ENCODE measurements at regions not wholly inside any gene's neighbourhood (a gene's known extent, or its start where the extent isn't known, plus 50 kb on each side); places are given as distances from the start of the nearest gene placed in this dataset.

- no peak overlapping the region for H3K4me3 ChIP-seq (replicated peaks; ENCODE audit: insufficient read depth, low read length)
- no peak for TF ChIP-seq GABPA (IDR thresholded peaks at IDR 0.05; ENCODE audit: low read depth)
- TF ChIP-seq CTCF (IDR thresholded peaks at IDR 0.05; ENCODE audit: insufficient read depth, low read length) = no peak
- TF ChIP-seq REST (IDR thresholded peaks at IDR 0.05; ENCODE audit: insufficient replicate concordance, low read depth) = no peak
- TF ChIP-seq SPI1 (IDR thresholded peaks at IDR 0.05; ENCODE audit: borderline replicate concordance, low read depth) = no peak
- no peak for TF ChIP-seq POLR2AphosphoS5 (IDR thresholded peaks at IDR 0.05; ENCODE audit: low read depth)
- no peak for DNase-seq (ENCODE audit: low read depth in 1 of 2, low spot score in 1 of 2)
- no peaks in the 10 kb centered on the region for H3K27me3 ChIP-seq (ENCODE audit: insufficient read depth, poor library complexity, severe bottlenecking)
- no peak overlapping the region for H3K27ac ChIP-seq (replicated peaks)
Observed at GRCh38 chr2:153055182-153055581, 336.8 kb downstream of the ARL6IP6 start.

GRCh38 chr2:153052807-153053559 is 334.6 kb downstream of the ARL6IP6 start:
- DNase-seq (ENCODE audit: low read depth in 1 of 2, low spot score in 1 of 2) = no peak
- no peak for TF ChIP-seq CTCF (IDR thresholded peaks at IDR 0.05; ENCODE audit: insufficient read depth, low read length)
- TF ChIP-seq GABPA (IDR thresholded peaks at IDR 0.05; ENCODE audit: low read depth) = no peak
- no peak for TF ChIP-seq POLR2AphosphoS5 (IDR thresholded peaks at IDR 0.05; ENCODE audit: low read depth)
- Histone ChIP-seq H3K4me3 (replicated peaks; ENCODE audit: insufficient read depth, low read length) (no peak overlapping the region), H3K27ac (replicated peaks) (no peak overlapping the region), H3K27me3 (ENCODE audit: insufficient read depth, poor library complexity, severe bottlenecking) (no peaks in the 10 kb centered on the region)

- H3K27me3 ChIP-seq (ENCODE audit: insufficient read depth, poor library complexity, severe bottlenecking) = no peaks in the 10 kb centered on the region
- H3K4me3 ChIP-seq (replicated peaks; ENCODE audit: insufficient read depth, low read length) = no peak overlapping the region
- no peak for DNase-seq (ENCODE audit: low read depth in 1 of 2, low spot score in 1 of 2)
- TF ChIP-seq POLR2AphosphoS5 (IDR thresholded peaks at IDR 0.05; ENCODE audit: low read depth) (no peak), REST (IDR thresholded peaks at IDR 0.05; ENCODE audit: insufficient replicate concordance, low read depth) (no peak), SPI1 (IDR thresholded peaks at IDR 0.05; ENCODE audit: borderline replicate concordance, low read depth) (no peak), GABPA (IDR thresholded peaks at IDR 0.05; ENCODE audit: low read depth) (no peak)
- no peak overlapping the region for H3K27ac ChIP-seq (replicated peaks)
Observed at GRCh38 chr2:153047220-153047619, 328.8 kb downstream of the ARL6IP6 start.

GRCh38 chr2:153043385-153043784 is 325.0 kb downstream of the ARL6IP6 start:
- Histone ChIP-seq H3K27me3 (ENCODE audit: insufficient read depth, poor library complexity, severe bottlenecking) (no peaks in the 10 kb centered on the region), H3K4me3 (replicated peaks; ENCODE audit: insufficient read depth, low read length) (no peak overlapping the region), H3K27ac (replicated peaks) (no peak overlapping the region)
- TF ChIP-seq GABPA (IDR thresholded peaks at IDR 0.05; ENCODE audit: low read depth) (no peak), POLR2AphosphoS5 (IDR thresholded peaks at IDR 0.05; ENCODE audit: low read depth) (no peak), SPI1 (IDR thresholded peaks at IDR 0.05; ENCODE audit: borderline replicate concordance, low read depth) (no peak), REST (IDR thresholded peaks at IDR 0.05; ENCODE audit: insufficient replicate concordance, low read depth) (no peak), CTCF (IDR thresholded peaks at IDR 0.05; ENCODE audit: insufficient read depth, low read length) (no peak)
- no peak for DNase-seq (ENCODE audit: low read depth in 1 of 2, low spot score in 1 of 2)

All from HL-60 (cell line).